ENCODE measurements at regions not wholly inside any gene's neighbourhood (a gene's known extent, or its start where the extent isn't known, plus 50 kb on each side); places are given as distances from the start of the nearest gene placed in this dataset.
"Not testable (repeated sequence)": the region's sequence is repeated elsewhere in the genome, so short reads cannot be mapped to it uniquely, and the experiment has no call there.

DNA sequence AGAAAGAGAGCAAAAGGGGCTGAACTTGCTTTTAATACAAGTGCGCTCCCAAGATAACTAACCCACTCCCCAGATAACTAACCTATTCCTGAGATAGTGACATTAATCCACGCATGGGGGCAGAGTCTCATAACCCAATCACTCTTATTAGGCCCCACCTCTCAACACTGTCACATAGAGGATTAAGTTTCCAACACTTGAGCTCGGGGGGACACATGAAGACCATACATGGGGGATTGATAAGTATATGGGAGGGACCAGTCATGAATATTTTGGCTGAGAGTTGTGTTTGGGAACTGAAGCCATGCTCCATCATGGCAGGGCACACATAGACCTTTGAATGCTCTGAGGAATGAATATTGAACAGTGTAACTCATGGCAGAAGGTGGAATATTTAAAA, 4217.3 kb upstream of the OR11H1 start:
- not testable (repeated sequence) for TF ChIP-seq ZNF565 (CRISPR knock-in tag; conservative IDR thresholded peaks at IDR 0.05; ENCODE audit: low read depth); ZNF8 (CRISPR knock-in tag; IDR thresholded peaks at IDR 0.05); ZFP30 (CRISPR knock-in tag; IDR thresholded peaks at IDR 0.05); ZFP3 (CRISPR knock-in tag; IDR thresholded peaks at IDR 0.05); OSR1 (CRISPR knock-in tag; IDR thresholded peaks at IDR 0.05); RARB (CRISPR knock-in tag; IDR thresholded peaks at IDR 0.05); ZNF70 (CRISPR knock-in tag; IDR thresholded peaks at IDR 0.05); ESRRG (CRISPR knock-in tag; IDR thresholded peaks at IDR 0.05); PPARA (CRISPR knock-in tag; IDR thresholded peaks at IDR 0.05; ENCODE audit: borderline replicate concordance)
- TF ChIP-seq, protein P1, sequence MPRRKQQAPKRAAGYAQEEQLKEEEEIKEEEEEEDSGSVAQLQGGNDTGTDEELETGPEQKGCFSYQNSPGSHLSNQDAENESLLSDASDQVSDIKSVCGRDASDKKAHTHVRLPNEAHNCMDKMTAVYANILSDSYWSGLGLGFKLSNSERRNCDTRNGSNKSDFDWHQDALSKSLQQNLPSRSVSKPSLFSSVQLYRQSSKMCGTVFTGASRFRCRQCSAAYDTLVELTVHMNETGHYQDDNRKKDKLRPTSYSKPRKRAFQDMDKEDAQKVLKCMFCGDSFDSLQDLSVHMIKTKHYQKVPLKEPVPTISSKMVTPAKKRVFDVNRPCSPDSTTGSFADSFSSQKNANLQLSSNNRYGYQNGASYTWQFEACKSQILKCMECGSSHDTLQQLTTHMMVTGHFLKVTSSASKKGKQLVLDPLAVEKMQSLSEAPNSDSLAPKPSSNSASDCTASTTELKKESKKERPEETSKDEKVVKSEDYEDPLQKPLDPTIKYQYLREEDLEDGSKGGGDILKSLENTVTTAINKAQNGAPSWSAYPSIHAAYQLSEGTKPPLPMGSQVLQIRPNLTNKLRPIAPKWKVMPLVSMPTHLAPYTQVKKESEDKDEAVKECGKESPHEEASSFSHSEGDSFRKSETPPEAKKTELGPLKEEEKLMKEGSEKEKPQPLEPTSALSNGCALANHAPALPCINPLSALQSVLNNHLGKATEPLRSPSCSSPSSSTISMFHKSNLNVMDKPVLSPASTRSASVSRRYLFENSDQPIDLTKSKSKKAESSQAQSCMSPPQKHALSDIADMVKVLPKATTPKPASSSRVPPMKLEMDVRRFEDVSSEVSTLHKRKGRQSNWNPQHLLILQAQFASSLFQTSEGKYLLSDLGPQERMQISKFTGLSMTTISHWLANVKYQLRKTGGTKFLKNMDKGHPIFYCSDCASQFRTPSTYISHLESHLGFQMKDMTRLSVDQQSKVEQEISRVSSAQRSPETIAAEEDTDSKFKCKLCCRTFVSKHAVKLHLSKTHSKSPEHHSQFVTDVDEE (CRISPR knock-in tag; IDR thresholded peaks at IDR 0.05) = not testable (repeated sequence)

Measured in SK-N-SH treated with all-trans-retinoic acid at 6 μM for 48 hours (cell line).